ENCODE measurements at regions not wholly inside any gene's neighbourhood (a gene's known extent, or its start where the extent isn't known, plus 50 kb on each side); places are given as distances from the start of the nearest gene placed in this dataset.

DNA sequence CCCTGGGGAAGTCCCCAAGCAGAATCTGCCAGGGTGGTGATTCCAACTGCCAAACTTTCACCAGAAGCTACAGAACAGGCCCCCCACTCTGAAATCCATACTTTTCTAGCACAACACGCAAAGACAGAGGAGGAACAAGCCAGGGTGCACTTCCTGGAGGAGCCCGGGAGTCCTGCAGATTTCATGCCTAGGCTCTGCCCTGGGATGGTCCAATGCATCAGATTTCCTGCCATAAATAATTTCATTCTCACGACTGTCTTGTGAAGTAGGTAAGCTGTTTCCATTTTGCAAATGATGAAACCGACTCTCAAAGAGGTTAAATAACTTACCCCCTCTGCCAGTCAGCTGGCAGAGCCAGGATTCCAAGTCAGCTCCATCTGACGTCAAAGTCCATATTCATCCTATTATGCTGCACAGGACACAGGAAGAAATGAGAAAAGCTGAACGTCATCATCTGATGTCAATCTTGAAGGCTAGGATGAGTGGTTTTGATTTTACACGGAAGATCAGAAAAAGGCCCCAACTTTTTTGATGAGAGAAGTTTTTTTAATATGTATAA is 134.8 kb upstream of the IGF1R start:
- Histone ChIP-seq H3K27ac (peak overlapping the region in 1 of 4 donors; percentile 58), H3K36me3 (replicated peaks in 1 of 2; ENCODE audit: insufficient read depth in 1 of 2, low read depth in 2 of 2) (no peaks in the 10 kb centered on the region), H3K4me1 (peaks cover 17% of the 10 kb centered on the region), H3K4me3 (no peak overlapping the region), H3K27me3 (no peaks in the 10 kb centered on the region), H3K9me3 (no peaks in the 10 kb centered on the region)
- intact Hi-C loops (cut with DNase I): no loop called here
- 32 to 37% methylated on average over 7 of the region's 7 CpGs for WGBS, 2 donors
- ATAC-seq (peak; percentile 59), DNase-seq (no peak)
- no peak for TF ChIP-seq POLR2A (IDR thresholded peaks at IDR 0.05)
- TF ChIP-seq, protein P1, sequence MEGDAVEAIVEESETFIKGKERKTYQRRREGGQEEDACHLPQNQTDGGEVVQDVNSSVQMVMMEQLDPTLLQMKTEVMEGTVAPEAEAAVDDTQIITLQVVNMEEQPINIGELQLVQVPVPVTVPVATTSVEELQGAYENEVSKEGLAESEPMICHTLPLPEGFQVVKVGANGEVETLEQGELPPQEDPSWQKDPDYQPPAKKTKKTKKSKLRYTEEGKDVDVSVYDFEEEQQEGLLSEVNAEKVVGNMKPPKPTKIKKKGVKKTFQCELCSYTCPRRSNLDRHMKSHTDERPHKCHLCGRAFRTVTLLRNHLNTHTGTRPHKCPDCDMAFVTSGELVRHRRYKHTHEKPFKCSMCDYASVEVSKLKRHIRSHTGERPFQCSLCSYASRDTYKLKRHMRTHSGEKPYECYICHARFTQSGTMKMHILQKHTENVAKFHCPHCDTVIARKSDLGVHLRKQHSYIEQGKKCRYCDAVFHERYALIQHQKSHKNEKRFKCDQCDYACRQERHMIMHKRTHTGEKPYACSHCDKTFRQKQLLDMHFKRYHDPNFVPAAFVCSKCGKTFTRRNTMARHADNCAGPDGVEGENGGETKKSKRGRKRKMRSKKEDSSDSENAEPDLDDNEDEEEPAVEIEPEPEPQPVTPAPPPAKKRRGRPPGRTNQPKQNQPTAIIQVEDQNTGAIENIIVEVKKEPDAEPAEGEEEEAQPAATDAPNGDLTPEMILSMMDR (IDR thresholded peaks at IDR 0.05): no peak

GRCh38 chr15:98514034-98514622 is 134.2 kb upstream of the IGF1R start:
- H3K9me3 ChIP-seq: no peaks in the 10 kb centered on the region
- no peaks in the 10 kb centered on the region for H3K27me3 ChIP-seq
- H3K36me3 ChIP-seq (replicated peaks in 1 of 2; ENCODE audit: insufficient read depth in 1 of 2, low read depth in 2 of 2): no peaks in the 10 kb centered on the region
- ATAC-seq (peak; percentile 54), DNase-seq (peak in 1 of 4 donors; percentile 14)
- H3K4me1 ChIP-seq: peaks cover 21% of the 10 kb centered on the region
- H3K4me3 ChIP-seq: no peak overlapping the region
- intact Hi-C loops (cut with DNase I): no loop called here
- 21 to 22% methylated on average over 11 of the region's 11 CpGs for WGBS, 2 donors
- TF ChIP-seq, protein P1 (IDR thresholded peaks at IDR 0.05): no peak
- no peak for TF ChIP-seq POLR2A (IDR thresholded peaks at IDR 0.05)
- peak overlapping the region in 1 of 4 donors; percentile 58 for H3K27ac ChIP-seq

GRCh38 chr15:98518823-98519561 is 129.3 kb upstream of the IGF1R start:
- 31 to 32% methylated on average over 19 of the region's 19 CpGs for WGBS, 2 donors
- Histone ChIP-seq H3K9me3 (no peaks in the 10 kb centered on the region), H3K36me3 (replicated peaks in 1 of 2; ENCODE audit: insufficient read depth in 1 of 2, low read depth in 2 of 2) (no peaks in the 10 kb centered on the region), H3K27ac (no peak overlapping the region), H3K4me3 (no peak overlapping the region), H3K27me3 (no peaks in the 10 kb centered on the region), H3K4me1 (peaks cover 15% of the 10 kb centered on the region)
- peak; percentile 78 for ATAC-seq
- intact Hi-C loops (cut with DNase I): no loop called here
- TF ChIP-seq POLR2A (IDR thresholded peaks at IDR 0.05): no peak
- TF ChIP-seq, protein P1 (IDR thresholded peaks at IDR 0.05): peak; percentile 64 to 81 (median 77)
- DNase-seq: peak; percentile 51 to 66 (median 60)

DNA sequence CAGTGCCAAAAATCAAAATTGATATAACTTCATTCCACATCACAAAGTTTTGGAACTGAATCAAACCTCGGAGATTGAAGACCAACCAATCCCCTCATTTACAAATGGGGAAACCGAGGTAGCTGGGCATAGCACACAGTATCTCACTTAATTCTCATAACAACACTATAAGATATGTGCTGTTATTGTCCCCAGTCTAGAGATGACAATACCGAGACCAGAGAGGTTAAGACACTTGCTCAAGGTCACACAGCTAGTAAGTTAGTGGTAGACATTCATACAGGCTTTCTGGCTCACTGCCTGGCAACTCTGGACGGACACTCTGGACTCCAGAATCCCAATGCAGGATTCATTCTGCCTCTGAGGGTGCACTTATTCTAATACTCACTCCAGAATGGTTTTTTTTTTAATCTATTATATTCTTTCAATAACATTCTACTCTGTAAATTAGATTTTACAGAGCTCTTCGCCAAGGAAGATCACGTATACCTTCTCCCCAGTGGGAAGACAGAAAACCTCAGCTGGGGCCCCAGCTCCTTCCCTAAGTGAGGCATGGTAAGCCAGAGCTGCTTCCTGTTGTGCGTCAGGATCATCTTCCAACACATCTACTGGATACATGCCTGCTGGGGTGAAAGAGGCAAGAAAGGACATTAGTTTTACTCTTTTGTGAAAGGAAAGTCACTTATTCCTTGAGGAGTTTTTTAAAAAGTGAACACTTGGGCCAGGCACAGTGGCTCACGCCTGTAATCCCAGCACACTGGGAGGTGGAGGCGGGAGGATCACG is 128.4 kb upstream of the IGF1R start:
- Histone ChIP-seq H3K36me3 (replicated peaks in 1 of 2; ENCODE audit: insufficient read depth in 1 of 2, low read depth in 2 of 2) (no peaks in the 10 kb centered on the region), H3K9me3 (no peaks in the 10 kb centered on the region), H3K4me3 (no peak overlapping the region), H3K27me3 (no peaks in the 10 kb centered on the region), H3K4me1 (peaks cover 8% of the 10 kb centered on the region), H3K27ac (no peak overlapping the region)
- 56 to 64% methylated on average over 10 of the region's 10 CpGs for WGBS, 2 donors
- DNase-seq: no peak
- TF ChIP-seq, protein P1 (IDR thresholded peaks at IDR 0.05): no peak
- TF ChIP-seq POLR2A (IDR thresholded peaks at IDR 0.05): no peak
- intact Hi-C loops (cut with DNase I): loop anchor here (5.0 kb wide), 2 partner anchors 137 to 552 kb away; no protein-coding TSS in a partner anchor
- ATAC-seq: no peak
